Activated CD8-positive, alpha-beta memory T cell treated with anti-CD3 and anti-CD28 coated beads for 36 hours (primary cell): ENCODE measurements at regions not wholly inside any gene's neighbourhood (a gene's known extent, or its start where the extent isn't known, plus 50 kb on each side); places are given as distances from the start of the nearest gene placed in this dataset.
"Not testable (repeated sequence)": the region's sequence is repeated elsewhere in the genome, so short reads cannot be mapped to it uniquely, and the experiment has no call there.

ENCODE experiments used
- CTCF ChIA-PET: fragments of 350-600 bp; sonication (Branson Sonifier 250); formaldehyde crosslinking; loops from one replicate; lab custom pipeline; 2021; ENCODE audit warnings: antibody characterized with exemption; lab: Charles Lee
- POLR2A ChIA-PET: fragments of 350-600 bp; sonication (Branson Sonifier 250); formaldehyde crosslinking; loops from one replicate; lab custom pipeline; 2021; ENCODE audit warnings: antibody characterized with exemption; lab: Charles Lee

GRCh38 chr7:94100723-94101345 is 96.7 kb upstream of the BET1 start:
- ChIA-PET POLR2A (no interaction called here), CTCF (no interaction called here)

GRCh38 chr7:94104301-94104700 is 100.1 kb upstream of the BET1 start:
- CTCF ChIA-PET = no interaction called here
- POLR2A ChIA-PET = no interaction called here

GRCh38 chr7:94109556-94109955 is 105.4 kb upstream of the BET1 start:
- ChIA-PET POLR2A (interaction anchor here (0.6 kb wide), 1 partner anchor 1126 kb away, joined by 8 read pairs; no protein-coding TSS in a partner anchor), CTCF (no interaction called here)

- POLR2A ChIA-PET = no interaction called here
- CTCF ChIA-PET = no interaction called here
These were observed 106.9 kb upstream of the BET1 start for GRCh38 chr7:94111009-94111408.

GRCh38 chr7:94115316-94115715 is 111.2 kb upstream of the BET1 start:
- ChIA-PET CTCF (no interaction called here), POLR2A (no interaction called here)

- ChIA-PET CTCF (no interaction called here), POLR2A (no interaction called here)
These were observed 119.0 kb upstream of the BET1 start for GRCh38 chr7:94123136-94123535.

- CTCF ChIA-PET = no interaction called here
- POLR2A ChIA-PET = no interaction called here
These were observed 122.9 kb upstream of the BET1 start for GRCh38 chr7:94127026-94127425.

GRCh38 chr7:94128072-94128471 is 123.9 kb upstream of the BET1 start:
- POLR2A ChIA-PET = no interaction called here
- CTCF ChIA-PET = no interaction called here

GRCh38 chr7:94129443-94130140 is 125.4 kb upstream of the BET1 start:
- CTCF ChIA-PET = interaction anchor here (0.7 kb wide), 1 partner anchor 1369 kb away, joined by 3 read pairs; no protein-coding TSS in a partner anchor
- POLR2A ChIA-PET = no interaction called here

GRCh38 chr7:94130716-94131115 is 126.6 kb upstream of the BET1 start:
- ChIA-PET CTCF (no interaction called here), POLR2A (no interaction called here)

- ChIA-PET POLR2A (no interaction called here), CTCF (no interaction called here)
These were observed 129.3 kb upstream of the BET1 start for GRCh38 chr7:94133460-94133859.

GRCh38 chr7:94135180-94135579 is 131.0 kb upstream of the BET1 start:
- ChIA-PET CTCF (no interaction called here), POLR2A (no interaction called here)

GRCh38 chr7:94142281-94142680 is 138.1 kb upstream of the BET1 start:
- CTCF ChIA-PET = no interaction called here

GRCh38 chr7:94145602-94146001 is 141.4 kb upstream of the BET1 start:
- ChIA-PET POLR2A (no interaction called here), CTCF (no interaction called here)

More at GRCh38 chr7:94142281-94142680, 138.1 kb upstream of the BET1 start:
- POLR2A ChIA-PET = no interaction called here

GRCh38 chr7:94146408-94146807 is 142.3 kb upstream of the BET1 start:
- POLR2A ChIA-PET = no interaction called here
- CTCF ChIA-PET = no interaction called here

GRCh38 chr7:94149789-94150545 is 145.8 kb upstream of the BET1 start:
- ChIA-PET POLR2A (no interaction called here), CTCF (no interaction called here)

GRCh38 chr7:94154182-94154581 is 150.0 kb upstream of the BET1 start:
- ChIA-PET POLR2A (no interaction called here), CTCF (no interaction called here)

GRCh38 chr7:94154858-94155257 is 150.7 kb upstream of the BET1 start:
- ChIA-PET POLR2A (no interaction called here), CTCF (no interaction called here)

GRCh38 chr7:94157659-94158306 is 153.6 kb upstream of the BET1 start:
- CTCF ChIA-PET, POLR2A ChIA-PET: not testable (repeated sequence)
